ENCODE measurements at regions not wholly inside any gene's neighbourhood (a gene's known extent, or its start where the extent isn't known, plus 50 kb on each side); places are given as distances from the start of the nearest gene placed in this dataset.

- DNase-seq (ENCODE audit: low spot score), result no peak
- in situ Hi-C loops (cut with MboI; ENCODE audit: low sequenced_read_pairs, unreplicated experiment), result no loop called here
- TF ChIP-seq, protein P1, sequence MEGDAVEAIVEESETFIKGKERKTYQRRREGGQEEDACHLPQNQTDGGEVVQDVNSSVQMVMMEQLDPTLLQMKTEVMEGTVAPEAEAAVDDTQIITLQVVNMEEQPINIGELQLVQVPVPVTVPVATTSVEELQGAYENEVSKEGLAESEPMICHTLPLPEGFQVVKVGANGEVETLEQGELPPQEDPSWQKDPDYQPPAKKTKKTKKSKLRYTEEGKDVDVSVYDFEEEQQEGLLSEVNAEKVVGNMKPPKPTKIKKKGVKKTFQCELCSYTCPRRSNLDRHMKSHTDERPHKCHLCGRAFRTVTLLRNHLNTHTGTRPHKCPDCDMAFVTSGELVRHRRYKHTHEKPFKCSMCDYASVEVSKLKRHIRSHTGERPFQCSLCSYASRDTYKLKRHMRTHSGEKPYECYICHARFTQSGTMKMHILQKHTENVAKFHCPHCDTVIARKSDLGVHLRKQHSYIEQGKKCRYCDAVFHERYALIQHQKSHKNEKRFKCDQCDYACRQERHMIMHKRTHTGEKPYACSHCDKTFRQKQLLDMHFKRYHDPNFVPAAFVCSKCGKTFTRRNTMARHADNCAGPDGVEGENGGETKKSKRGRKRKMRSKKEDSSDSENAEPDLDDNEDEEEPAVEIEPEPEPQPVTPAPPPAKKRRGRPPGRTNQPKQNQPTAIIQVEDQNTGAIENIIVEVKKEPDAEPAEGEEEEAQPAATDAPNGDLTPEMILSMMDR (IDR thresholded peaks at IDR 0.05; ENCODE audit: borderline replicate concordance, control extremely low read depth, extremely low read depth, insufficient read depth, missing control alignments), result no peak
These were observed 172.1 kb upstream of the SYT13 start for GRCh38 chr11:45458269-45458668.

DNA sequence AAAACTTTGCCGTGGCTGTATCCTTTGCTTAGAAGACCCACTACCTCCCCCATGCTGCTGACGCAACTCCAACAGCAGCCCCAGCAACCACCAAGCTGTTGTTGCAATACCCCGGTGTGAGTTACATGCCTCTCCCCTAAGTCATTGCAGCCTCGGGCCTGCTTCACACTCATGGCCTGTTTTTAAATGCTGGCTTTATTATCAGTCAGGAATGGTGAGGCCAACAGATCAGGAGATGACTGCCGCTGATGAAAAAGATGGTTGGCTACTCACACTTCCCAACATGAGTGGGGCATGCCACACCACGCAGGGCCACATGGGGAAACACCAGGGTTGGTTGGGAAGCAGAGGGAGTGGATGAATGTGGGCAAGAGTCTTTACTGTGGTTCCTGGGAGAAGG, 171.5 kb upstream of the SYT13 start:
- in situ Hi-C loops (cut with MboI; ENCODE audit: low sequenced_read_pairs, unreplicated experiment), result no loop called here
- TF ChIP-seq, protein P1 (IDR thresholded peaks at IDR 0.05; ENCODE audit: borderline replicate concordance, control extremely low read depth, extremely low read depth, insufficient read depth, missing control alignments), result no peak
- no peak for DNase-seq (ENCODE audit: low spot score)

DNA sequence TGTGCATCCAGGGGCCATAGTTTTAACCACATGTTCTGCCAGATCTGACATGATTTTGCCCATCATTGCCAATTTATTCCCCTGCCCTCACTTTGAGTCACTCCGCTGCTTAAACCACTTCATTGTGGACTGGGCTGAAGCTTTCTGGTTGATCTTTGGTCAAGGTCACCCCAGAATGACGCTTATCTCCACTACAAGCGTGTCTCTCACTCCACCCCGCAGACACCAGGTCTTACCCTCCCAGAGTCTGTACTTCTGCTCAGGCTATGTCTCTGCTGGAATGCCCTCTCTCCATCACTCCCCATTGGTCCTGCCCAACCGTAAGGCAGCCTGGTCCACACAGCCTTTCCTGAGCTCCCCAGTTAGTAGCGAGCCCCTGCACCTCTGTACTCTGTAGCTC, 170.5 kb upstream of the SYT13 start:
- TF ChIP-seq, protein P1 (IDR thresholded peaks at IDR 0.05; ENCODE audit: borderline replicate concordance, control extremely low read depth, extremely low read depth, insufficient read depth, missing control alignments), result no peak
- in situ Hi-C loops (cut with MboI; ENCODE audit: low sequenced_read_pairs, unreplicated experiment), result no loop called here
- DNase-seq (ENCODE audit: low spot score), result no peak

- TF ChIP-seq, protein P1 (IDR thresholded peaks at IDR 0.05; ENCODE audit: borderline replicate concordance, control extremely low read depth, extremely low read depth, insufficient read depth, missing control alignments), result no peak
- DNase-seq (ENCODE audit: low spot score), result no peak
- in situ Hi-C loops (cut with MboI; ENCODE audit: low sequenced_read_pairs, unreplicated experiment), result no loop called here
These were observed 169.4 kb upstream of the SYT13 start for GRCh38 chr11:45455536-45455935.

DNA sequence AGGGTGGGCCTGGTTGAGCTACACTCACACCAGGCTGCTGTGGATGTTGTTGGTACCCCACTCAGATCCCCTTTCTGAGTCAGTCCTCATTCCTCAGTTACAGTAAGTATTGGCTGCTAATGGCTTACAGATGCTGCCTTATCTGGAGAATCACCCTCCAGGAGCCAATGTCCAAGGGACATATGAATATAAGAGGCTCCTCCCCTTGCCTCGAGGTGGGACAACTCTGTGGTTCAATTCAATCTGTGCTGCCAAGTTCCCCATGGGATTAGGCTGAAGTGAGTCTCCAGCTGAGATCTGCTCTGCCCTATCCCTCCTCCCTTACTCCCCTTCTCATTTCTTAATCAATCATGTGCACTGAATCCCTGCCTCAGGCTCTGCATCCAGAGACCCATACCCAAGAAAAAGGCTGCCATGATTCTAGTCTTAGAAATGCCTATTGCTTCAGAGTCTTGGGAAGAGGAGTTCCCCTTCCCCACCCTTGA, 168.8 kb upstream of the SYT13 start:
- in situ Hi-C loops (cut with MboI; ENCODE audit: low sequenced_read_pairs, unreplicated experiment), result no loop called here
- TF ChIP-seq, protein P1 (IDR thresholded peaks at IDR 0.05; ENCODE audit: borderline replicate concordance, control extremely low read depth, extremely low read depth, insufficient read depth, missing control alignments), result no peak
- no peak for DNase-seq (ENCODE audit: low spot score)

DNA sequence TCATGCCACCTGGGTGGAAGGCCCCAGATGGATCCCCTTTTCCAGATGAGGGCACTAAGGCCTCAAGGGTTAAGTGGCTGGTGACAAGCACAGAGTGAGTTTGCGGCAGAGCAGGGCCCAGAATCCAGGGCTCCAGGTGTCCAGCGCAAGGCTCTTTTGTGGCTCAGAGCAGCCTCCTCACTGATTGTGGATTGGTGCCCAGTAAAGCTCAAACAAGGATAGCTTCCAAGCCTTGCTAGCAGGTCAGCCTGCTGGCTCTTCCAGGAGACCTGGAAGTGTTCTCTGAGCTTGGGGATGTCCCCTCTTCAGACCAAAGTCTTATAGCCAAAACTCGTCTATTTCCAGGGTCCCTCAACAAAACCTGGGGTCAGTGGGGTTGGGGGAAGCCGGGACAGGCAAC, 167.6 kb upstream of the SYT13 start:
- in situ Hi-C loops (cut with MboI; ENCODE audit: low sequenced_read_pairs, unreplicated experiment), result no loop called here
- TF ChIP-seq, protein P1 (IDR thresholded peaks at IDR 0.05; ENCODE audit: borderline replicate concordance, control extremely low read depth, extremely low read depth, insufficient read depth, missing control alignments), result no peak
- DNase-seq (ENCODE audit: low spot score), result no peak

Measured in GM13976 (cell line).